NCI-H69 (cell line): ENCODE measurements at regions not wholly inside any gene's neighbourhood (a gene's known extent, or its start where the extent isn't known, plus 50 kb on each side); places are given as distances from the start of the nearest gene placed in this dataset.
"Not testable (repeated sequence)": the region's sequence is repeated elsewhere in the genome, so short reads cannot be mapped to it uniquely, and the experiment has no call there.

ENCODE experiments used
- DNase-seq: peaks from one replicate; lab custom pipeline; 2025; lab: John Stamatoyannopoulos, UW

GRCh38 chr5:138702166-138703077 lies 50.8 kb upstream of the CTNNA1 start:
- peak; percentile 89 for DNase-seq

- DNase-seq, result no peak
Measured at GRCh38 chr5:138701678-138702077, 51.5 kb upstream of the CTNNA1 start.

- DNase-seq, result no peak
Measured at GRCh38 chr5:138700581-138701362, 52.5 kb upstream of the CTNNA1 start.

GRCh38 chr5:138699482-138699881 lies 53.7 kb upstream of the CTNNA1 start:
- no peak for DNase-seq

- DNase-seq, result no peak
Measured at GRCh38 chr5:138698713-138699112, 54.5 kb upstream of the CTNNA1 start.

- DNase-seq, result no peak
Measured at GRCh38 chr5:138697720-138698360, 55.4 kb upstream of the CTNNA1 start.

GRCh38 chr5:138696501-138696900 lies 56.7 kb upstream of the CTNNA1 start:
- peak; percentile 91 for DNase-seq

- no peak for DNase-seq
Measured at GRCh38 chr5:138695781-138696180, 57.4 kb upstream of the CTNNA1 start.

- DNase-seq, result no peak
Measured at GRCh38 chr5:138694146-138694545, 59.1 kb upstream of the CTNNA1 start.

GRCh38 chr5:138692370-138692769 lies 60.9 kb upstream of the CTNNA1 start:
- DNase-seq, result no peak

GRCh38 chr5:138686668-138687067 lies 66.6 kb upstream of the CTNNA1 start:
- no peak for DNase-seq

- no peak for DNase-seq
Measured at GRCh38 chr5:138685193-138685745, 68.0 kb upstream of the CTNNA1 start.

- not testable (repeated sequence) for DNase-seq
Measured at GRCh38 chr5:138682462-138682861, 70.8 kb upstream of the CTNNA1 start.

- DNase-seq, result not testable (repeated sequence)
Measured at GRCh38 chr5:138678826-138679225, 74.4 kb upstream of the CTNNA1 start.

GRCh38 chr5:138677782-138678181 lies 75.4 kb upstream of the CTNNA1 start:
- DNase-seq, result no peak

GRCh38 chr5:138676556-138677193 lies 76.5 kb upstream of the CTNNA1 start:
- DNase-seq, result no peak

GRCh38 chr5:138676002-138676401 lies 77.2 kb upstream of the CTNNA1 start:
- DNase-seq, result no peak

- no peak for DNase-seq
Measured at GRCh38 chr5:138668451-138669380, 84.5 kb upstream of the CTNNA1 start.

GRCh38 chr5:138667782-138668331 lies 85.4 kb upstream of the CTNNA1 start:
- DNase-seq, result not testable (repeated sequence)

GRCh38 chr5:138666226-138666742 lies 86.9 kb upstream of the CTNNA1 start:
- peak; percentile 45 for DNase-seq
